ENCODE measurements at regions not wholly inside any gene's neighbourhood (a gene's known extent, or its start where the extent isn't known, plus 50 kb on each side); places are given as distances from the start of the nearest gene placed in this dataset.

- DNase-seq = no peak
These were observed 85.5 kb downstream of the YIPF5 start for GRCh38 chr5:144084971-144085370.

GRCh38 chr5:144085381-144085780 is 85.1 kb downstream of the YIPF5 start:
- no peak for DNase-seq

GRCh38 chr5:144086295-144086694 is 84.2 kb downstream of the YIPF5 start:
- no peak for DNase-seq

- no peak for DNase-seq
These were observed 82.9 kb downstream of the YIPF5 start for GRCh38 chr5:144087576-144087975.

- DNase-seq = no peak
These were observed 82.0 kb downstream of the YIPF5 start for GRCh38 chr5:144088206-144089064.

GRCh38 chr5:144089401-144090021 is 80.9 kb downstream of the YIPF5 start:
- no peak for DNase-seq

- no peak for DNase-seq
These were observed 78.0 kb downstream of the YIPF5 start for GRCh38 chr5:144092508-144092907.

GRCh38 chr5:144093400-144093799 is 77.1 kb downstream of the YIPF5 start:
- DNase-seq = no peak

GRCh38 chr5:144093868-144094267 is 76.6 kb downstream of the YIPF5 start:
- no peak for DNase-seq

- no peak for DNase-seq
These were observed 69.8 kb downstream of the YIPF5 start for GRCh38 chr5:144100702-144101101.

- DNase-seq = no peak
These were observed 68.8 kb downstream of the YIPF5 start for GRCh38 chr5:144101616-144102015.

- DNase-seq = no peak
These were observed 68.1 kb downstream of the YIPF5 start for GRCh38 chr5:144102361-144102760.

- DNase-seq = no peak
These were observed 67.5 kb downstream of the YIPF5 start for GRCh38 chr5:144102979-144103378.

GRCh38 chr5:144103611-144104485 is 66.6 kb downstream of the YIPF5 start:
- DNase-seq = no peak

- no peak for DNase-seq
These were observed 65.1 kb downstream of the YIPF5 start for GRCh38 chr5:144105371-144105770.

- no peak for DNase-seq
These were observed 62.3 kb downstream of the YIPF5 start for GRCh38 chr5:144108131-144108530.
